CD14-positive monocyte (primary cell): ENCODE measurements at regions not wholly inside any gene's neighbourhood (a gene's known extent, or its start where the extent isn't known, plus 50 kb on each side); places are given as distances from the start of the nearest gene placed in this dataset.

Source experiments
- DNase-seq, 3 donors: peaks; one replicate each; pipeline ENCODE4 v3.0.0-alpha.2; 2011 to 2022
- H2AFZ ChIP-seq: 2 replicates; pipeline ENCODE4 v1.6.0; 2012; ENCODE audit warnings: mild to moderate bottlenecking, low read depth, low read length, inconsistent platforms; ENCODE audit not compliant: insufficient read depth, poor library complexity, severe bottlenecking
- H3K27ac ChIP-seq, 2 donors: 1 replicate in 1 of 2; 2 replicates in 1 of 2; pipeline ENCODE4 v1.5.1; 2012 to 2013; ENCODE audit warnings: low read length in 2 of 2, control low read depth in 1 of 2, inconsistent platforms in 1 of 2, low read depth in 1 of 2, mild to moderate bottlenecking in 1 of 2
- H3K27me3 ChIP-seq, 2 donors: one replicate each; pipeline versions ENCODE4 v1.6.0 to v1.6.1; 2011 to 2013; ENCODE audit warnings: low read length in 2 of 2; ENCODE audit not compliant: control insufficient read depth in 2 of 2, insufficient read depth in 2 of 2
- H3K36me3 ChIP-seq, 2 donors: replicated peaks in 1 of 2; 1 replicate in 1 of 2; 2 replicates in 1 of 2; pipeline versions ENCODE4 v1.5.1 to v1.6.1; 2012 to 2013; ENCODE audit warnings: low read length in 2 of 2, control low read depth in 1 of 2, inconsistent platforms in 1 of 2, mild to moderate bottlenecking in 1 of 2; ENCODE audit not compliant: insufficient read depth in 2 of 2, control insufficient read depth in 1 of 2
- H3K4me1 ChIP-seq, 2 donors: 1 replicate in 1 of 2; 2 replicates in 1 of 2; pipeline versions ENCODE4 v1.5.1 to v1.6.1; 2012 to 2013; ENCODE audit warnings: low read length in 2 of 2, control low read depth in 1 of 2, inconsistent platforms in 1 of 2, mild to moderate bottlenecking in 1 of 2, moderate library complexity in 1 of 2; ENCODE audit not compliant: insufficient read depth in 2 of 2, control insufficient read depth in 1 of 2
- H3K4me2 ChIP-seq: replicated peaks from 2 replicates; pipeline ENCODE3; 2012; ENCODE audit warnings: low read length, moderate library complexity, mild to moderate bottlenecking; ENCODE audit not compliant: poor library complexity, severe bottlenecking; ENCODE audit errors: extremely low read depth
- H3K4me3 ChIP-seq, 3 experiments: fragments of 200-600 bp in 1 of 3; sonication (generic) in 1 of 3; replicated peaks in 1 of 3; 1 replicate in 2 of 3; 2 replicates in 1 of 3; pipeline ENCODE4 v1.5.1; 2011 to 2013; ENCODE audit warnings: low read length in 3 of 3, mild to moderate bottlenecking in 3 of 3, control low read depth in 2 of 3, low read depth in 2 of 3, inconsistent platforms in 1 of 3, moderate library complexity in 1 of 3
- H3K79me2 ChIP-seq: 2 replicates; pipeline ENCODE4 v1.6.0; 2012; ENCODE audit warnings: mild to moderate bottlenecking, control low read depth, inconsistent platforms, low read length, moderate library complexity; ENCODE audit not compliant: insufficient read depth
- H3K9ac ChIP-seq: 2 replicates; pipeline ENCODE4 v1.6.0; 2017; ENCODE audit warnings: low read length, mild to moderate bottlenecking; ENCODE audit not compliant: insufficient read depth, poor library complexity, severe bottlenecking
- H3K9me3 ChIP-seq, 2 donors: replicated peaks in 1 of 2; 1 replicate in 1 of 2; 2 replicates in 1 of 2; pipeline versions ENCODE4 v1.5.1 to v1.6.1; 2012 to 2013; ENCODE audit warnings: low read length in 2 of 2, control low read depth in 1 of 2; ENCODE audit not compliant: control insufficient read depth in 1 of 2, insufficient read depth in 1 of 2
- H4K20me1 ChIP-seq: 2 replicates; pipeline ENCODE4 v1.6.0; 2012; ENCODE audit warnings: mild to moderate bottlenecking, low read length, control low read depth, moderate library complexity; ENCODE audit not compliant: insufficient read depth
- H3K27ac Mint-ChIP-seq, 7 donors: one replicate each; pipeline ENCODE4 v1.8.0; 2020; ENCODE audit warnings: mild to moderate bottlenecking in 7 of 7, mixed read lengths in 7 of 7, moderate library complexity in 6 of 7, inconsistent platforms in 2 of 7
- H3K27me3 Mint-ChIP-seq, 3 donors: one replicate each; pipeline ENCODE4 v1.8.0; 2021 to 2022; ENCODE audit warnings: low read depth in 3 of 3, mild to moderate bottlenecking in 3 of 3, mixed read lengths in 3 of 3, moderate library complexity in 3 of 3, inconsistent platforms in 1 of 3
- H3K36me3 Mint-ChIP-seq, 2 donors: one replicate each; pipeline ENCODE4 v1.8.0; 2020; ENCODE audit warnings: mixed read lengths in 2 of 2, inconsistent platforms in 1 of 2, mild to moderate bottlenecking in 1 of 2
- H3K4me1 Mint-ChIP-seq: one replicate; pipeline ENCODE4 v1.8.0; 2020; ENCODE audit warnings: mild to moderate bottlenecking, mixed read lengths
- H3K4me3 Mint-ChIP-seq, 2 donors: one replicate each; pipeline ENCODE4 v1.8.0; 2020; ENCODE audit warnings: mild to moderate bottlenecking in 2 of 2, mixed read lengths in 2 of 2, moderate library complexity in 1 of 2
- H3K9me3 Mint-ChIP-seq, 7 donors: one replicate each; pipeline ENCODE4 v1.8.0; 2020 to 2022; ENCODE audit warnings: mixed read lengths in 7 of 7, mild to moderate bottlenecking in 6 of 7, moderate library complexity in 6 of 7, inconsistent platforms in 2 of 7
- WGBS: methylation state at CpG from one replicate; pipeline ENCODE4 v1.1.5; 2013; ENCODE audit warnings: missing lambda C conversion rate; ENCODE audit not compliant: insufficient coverage; 5-methylcytosine and 5-hydroxymethylcytosine counted together
- intact Hi-C, 2 donors: fragments of 100-400 bp; cut with micrococcal nuclease; formaldehyde crosslinking; loops; one replicate each; pipeline versions ENCODE4 v1.15.0 to v1.15.1; 2023
- TF ChIP-seq, protein P1 (sequence below): fragments of 200-600 bp; IDR thresholded peaks from one replicate; pipeline ENCODE4 v1.8.0; 2022; ENCODE audit warnings: antibody characterized with exemption, mild to moderate bottlenecking

DNA sequence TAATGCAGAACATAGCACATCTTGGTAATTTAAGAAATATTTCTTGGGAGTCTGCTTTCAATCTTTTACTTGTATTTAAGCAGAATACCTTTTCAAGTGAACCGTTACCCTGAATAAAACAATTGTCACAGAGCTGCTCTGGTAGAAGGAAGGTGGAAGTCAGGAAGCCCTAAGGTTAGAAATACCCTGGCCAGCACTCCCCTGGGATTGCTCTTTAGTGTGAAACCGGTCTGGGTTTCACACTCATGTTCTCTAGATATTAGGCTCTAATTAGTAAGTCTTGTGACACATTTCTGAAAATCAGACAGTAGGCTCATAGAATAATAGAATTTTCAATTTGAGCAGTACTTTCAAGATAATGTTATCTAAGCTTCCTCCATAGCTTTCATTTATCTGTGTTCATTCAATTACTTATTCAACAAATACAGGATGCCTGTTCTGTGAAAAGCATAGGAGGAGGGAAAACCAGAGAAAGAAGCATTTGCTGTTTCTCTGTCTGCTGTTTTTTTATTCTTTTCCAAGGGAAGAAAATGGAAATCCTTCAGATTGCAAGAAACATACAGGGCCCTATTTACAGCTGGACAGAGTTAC, 825.5 kb downstream of the TLR4 start:
- DNase-seq = no peak
- Histone ChIP-seq H4K20me1 (no peaks in the 10 kb centered on the region), H3K9ac (no peak overlapping the region), H3K79me2 (no peaks in the 10 kb centered on the region), H2AFZ (no peak overlapping the region), H3K9me3 (no peaks in the 10 kb centered on the region), H3K4me3 (no peak overlapping the region), H3K4me1 (no peaks in the 10 kb centered on the region), H3K4me2 (no peak overlapping the region), H3K36me3 (no peaks in the 10 kb centered on the region), H3K27ac (no peak overlapping the region), H3K27me3 (no peaks in the 10 kb centered on the region)
- Mint-ChIP-seq H3K4me1 (peaks cover 5% of the 10 kb centered on the region), H3K36me3 (no peaks in the 10 kb centered on the region), H3K9me3 (peaks cover 0 to 6% (median 0%) of the 10 kb centered on the region in 7 donors), H3K27me3 (peaks cover 0 to 2% (median 0%) of the 10 kb centered on the region in 3 donors), H3K4me3 (no peak overlapping the region), H3K27ac (no peak overlapping the region)
- TF ChIP-seq, protein P1, sequence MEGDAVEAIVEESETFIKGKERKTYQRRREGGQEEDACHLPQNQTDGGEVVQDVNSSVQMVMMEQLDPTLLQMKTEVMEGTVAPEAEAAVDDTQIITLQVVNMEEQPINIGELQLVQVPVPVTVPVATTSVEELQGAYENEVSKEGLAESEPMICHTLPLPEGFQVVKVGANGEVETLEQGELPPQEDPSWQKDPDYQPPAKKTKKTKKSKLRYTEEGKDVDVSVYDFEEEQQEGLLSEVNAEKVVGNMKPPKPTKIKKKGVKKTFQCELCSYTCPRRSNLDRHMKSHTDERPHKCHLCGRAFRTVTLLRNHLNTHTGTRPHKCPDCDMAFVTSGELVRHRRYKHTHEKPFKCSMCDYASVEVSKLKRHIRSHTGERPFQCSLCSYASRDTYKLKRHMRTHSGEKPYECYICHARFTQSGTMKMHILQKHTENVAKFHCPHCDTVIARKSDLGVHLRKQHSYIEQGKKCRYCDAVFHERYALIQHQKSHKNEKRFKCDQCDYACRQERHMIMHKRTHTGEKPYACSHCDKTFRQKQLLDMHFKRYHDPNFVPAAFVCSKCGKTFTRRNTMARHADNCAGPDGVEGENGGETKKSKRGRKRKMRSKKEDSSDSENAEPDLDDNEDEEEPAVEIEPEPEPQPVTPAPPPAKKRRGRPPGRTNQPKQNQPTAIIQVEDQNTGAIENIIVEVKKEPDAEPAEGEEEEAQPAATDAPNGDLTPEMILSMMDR = no peak
- intact Hi-C loops = no loop called here
- WGBS = no CpG with 5 or more reads among the region's 2 CpGs

DNA sequence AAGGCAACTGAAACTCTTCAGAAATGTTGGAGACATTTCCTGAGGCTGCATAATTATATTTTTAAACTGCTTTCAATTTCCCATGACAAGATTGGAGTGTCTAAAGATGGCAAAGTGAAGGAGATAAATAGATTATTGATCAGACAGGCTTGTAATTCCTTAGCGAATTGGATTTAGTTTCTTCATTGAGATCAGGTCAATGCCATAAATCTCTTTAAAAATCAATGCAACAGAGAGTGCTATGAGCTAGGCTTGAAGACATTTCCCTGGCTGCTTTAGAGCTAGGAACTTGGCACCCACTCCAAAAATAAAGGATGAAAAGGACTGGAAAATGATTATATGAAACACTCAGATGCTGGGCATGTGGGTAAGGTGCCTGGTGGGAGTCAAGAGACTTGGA, 828.4 kb downstream of the TLR4 start:
- Histone ChIP-seq H3K27ac (no peak overlapping the region), H3K4me3 (no peak overlapping the region), H3K9me3 (no peaks in the 10 kb centered on the region), H3K4me1 (no peaks in the 10 kb centered on the region), H4K20me1 (no peaks in the 10 kb centered on the region), H3K9ac (no peak overlapping the region), H3K36me3 (no peaks in the 10 kb centered on the region), H3K4me2 (no peak overlapping the region), H3K79me2 (no peaks in the 10 kb centered on the region), H2AFZ (no peak overlapping the region), H3K27me3 (no peaks in the 10 kb centered on the region)
- no CpG with 5 or more reads among the region's 1 CpG for WGBS
- Mint-ChIP-seq H3K4me3 (no peak overlapping the region), H3K9me3 (peaks cover 0 to 6% (median 0%) of the 10 kb centered on the region in 7 donors), H3K27ac (no peak overlapping the region), H3K4me1 (peaks cover 5% of the 10 kb centered on the region), H3K27me3 (peaks cover 0 to 2% (median 0%) of the 10 kb centered on the region in 3 donors), H3K36me3 (no peaks in the 10 kb centered on the region)
- intact Hi-C loops = no loop called here
- TF ChIP-seq, protein P1 = no peak
- DNase-seq = no peak
